Thyroid gland (tissue), 4 donors: ENCODE measurements at regions not wholly inside any gene's neighbourhood (a gene's known extent, or its start where the extent isn't known, plus 50 kb on each side); places are given as distances from the start of the nearest gene placed in this dataset.

Source experiments
- DNase-seq, 2 donors: peaks; one replicate each; pipeline ENCODE4 v3.0.0-alpha.2; 2019
- H3K27ac ChIP-seq, 3 donors: fragments of 200-600 bp; sonication (generic); 1 replicate in 2 of 3; 2 replicates in 1 of 3; pipeline ENCODE4 v1.5.1; 2016 to 2019; ENCODE audit warnings: mild to moderate bottlenecking in 1 of 3, moderate library complexity in 1 of 3
- H3K27me3 ChIP-seq: fragments of 200-600 bp; sonication (generic); one replicate; pipeline ENCODE4 v1.5.1; 2019
- H3K36me3 ChIP-seq, 2 donors: fragments of 200-600 bp; sonication (generic); one replicate each; pipeline ENCODE4 v1.5.1; 2016 to 2019
- H3K4me1 ChIP-seq, 2 donors: fragments of 200-600 bp; sonication (generic); one replicate each; pipeline ENCODE4 v1.5.1; 2017 to 2019
- H3K4me3 ChIP-seq, 3 donors: fragments of 200-600 bp; sonication (generic); replicated peaks in 1 of 3; 1 replicate in 2 of 3; 2 replicates in 1 of 3; pipeline ENCODE4 v1.5.1; 2016; ENCODE audit warnings: mild to moderate bottlenecking in 1 of 3
- H3K9me3 ChIP-seq: fragments of 200-600 bp; sonication (generic); one replicate; pipeline ENCODE4 v1.5.1; 2017
- POLR2A ChIP-seq, 2 donors: fragments of 450-650 bp; IDR thresholded peaks; one replicate each; pipeline ENCODE4 v1.6.1; 2017; ENCODE audit warnings: antibody characterized with exemption in 2 of 2, mild to moderate bottlenecking in 2 of 2, moderate library complexity in 1 of 2
- WGBS, 2 donors: methylation state at CpG; one replicate each; pipeline ENCODE4 v1.1.5; 2017; 5-methylcytosine and 5-hydroxymethylcytosine counted together
- intact Hi-C: fragments of 100-400 bp; cut with DNase I; formaldehyde crosslinking; loops from one replicate; pipeline ENCODE4 v1.15.1; 2023
- TF ChIP-seq, protein P1 (sequence below), 6 experiments: fragments of 200-600 bp in 3 of 6; fragments of 450-650 bp in 3 of 6; sonication (generic) in 3 of 6; IDR thresholded peaks; one replicate each; pipeline ENCODE4 v1.5.1; 2016 to 2019; ENCODE audit warnings: antibody characterized with exemption in 6 of 6, mild to moderate bottlenecking in 2 of 6, inconsistent platforms in 1 of 6, moderate library complexity in 1 of 6

GRCh38 chr19:28285078-28285477 is 927.9 kb downstream of the UQCRFS1 start:
- H3K27me3 ChIP-seq, result no peaks in the 10 kb centered on the region
- H3K36me3 ChIP-seq, result no peaks in the 10 kb centered on the region
- H3K27ac ChIP-seq, result no peak overlapping the region
- no peak overlapping the region for H3K4me3 ChIP-seq
- intact Hi-C loops, result no loop called here
- no peak for DNase-seq
- TF ChIP-seq POLR2A (IDR thresholded peaks at IDR 0.05), result no peak
- TF ChIP-seq, protein P1, sequence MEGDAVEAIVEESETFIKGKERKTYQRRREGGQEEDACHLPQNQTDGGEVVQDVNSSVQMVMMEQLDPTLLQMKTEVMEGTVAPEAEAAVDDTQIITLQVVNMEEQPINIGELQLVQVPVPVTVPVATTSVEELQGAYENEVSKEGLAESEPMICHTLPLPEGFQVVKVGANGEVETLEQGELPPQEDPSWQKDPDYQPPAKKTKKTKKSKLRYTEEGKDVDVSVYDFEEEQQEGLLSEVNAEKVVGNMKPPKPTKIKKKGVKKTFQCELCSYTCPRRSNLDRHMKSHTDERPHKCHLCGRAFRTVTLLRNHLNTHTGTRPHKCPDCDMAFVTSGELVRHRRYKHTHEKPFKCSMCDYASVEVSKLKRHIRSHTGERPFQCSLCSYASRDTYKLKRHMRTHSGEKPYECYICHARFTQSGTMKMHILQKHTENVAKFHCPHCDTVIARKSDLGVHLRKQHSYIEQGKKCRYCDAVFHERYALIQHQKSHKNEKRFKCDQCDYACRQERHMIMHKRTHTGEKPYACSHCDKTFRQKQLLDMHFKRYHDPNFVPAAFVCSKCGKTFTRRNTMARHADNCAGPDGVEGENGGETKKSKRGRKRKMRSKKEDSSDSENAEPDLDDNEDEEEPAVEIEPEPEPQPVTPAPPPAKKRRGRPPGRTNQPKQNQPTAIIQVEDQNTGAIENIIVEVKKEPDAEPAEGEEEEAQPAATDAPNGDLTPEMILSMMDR (IDR thresholded peaks at IDR 0.05), result no peak
- no peaks in the 10 kb centered on the region for H3K9me3 ChIP-seq
- H3K4me1 ChIP-seq, result no peaks in the 10 kb centered on the region

DNA sequence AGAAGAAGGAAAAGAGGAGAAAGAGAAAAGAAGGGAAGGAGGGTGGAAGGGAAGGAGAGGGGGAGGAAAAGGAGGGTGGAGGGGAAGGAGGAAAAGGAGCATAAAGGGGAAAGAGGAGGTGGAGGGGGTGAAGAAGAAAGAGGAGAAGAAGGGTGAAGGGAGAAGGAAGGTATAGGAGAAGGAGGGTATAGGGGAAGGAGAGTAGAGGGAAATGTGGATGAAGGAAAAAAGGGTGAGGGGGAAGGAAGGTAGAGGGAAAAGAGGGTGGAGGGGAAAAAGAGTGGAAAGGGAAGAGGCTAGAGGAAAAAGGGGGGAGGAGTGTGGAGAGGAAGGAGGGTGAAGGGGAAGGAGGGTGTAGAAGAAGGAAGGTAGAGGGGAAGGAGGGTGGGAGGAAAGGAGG is 928.6 kb downstream of the UQCRFS1 start:
- Histone ChIP-seq H3K27me3 (no peaks in the 10 kb centered on the region), H3K36me3 (no peaks in the 10 kb centered on the region), H3K9me3 (no peaks in the 10 kb centered on the region), H3K4me1 (no peaks in the 10 kb centered on the region), H3K4me3 (no peak overlapping the region), H3K27ac (no peak overlapping the region)
- intact Hi-C loops, result no loop called here
- TF ChIP-seq POLR2A (IDR thresholded peaks at IDR 0.05), result no peak
- TF ChIP-seq, protein P1 (IDR thresholded peaks at IDR 0.05), result no peak
- DNase-seq, result no peak

DNA sequence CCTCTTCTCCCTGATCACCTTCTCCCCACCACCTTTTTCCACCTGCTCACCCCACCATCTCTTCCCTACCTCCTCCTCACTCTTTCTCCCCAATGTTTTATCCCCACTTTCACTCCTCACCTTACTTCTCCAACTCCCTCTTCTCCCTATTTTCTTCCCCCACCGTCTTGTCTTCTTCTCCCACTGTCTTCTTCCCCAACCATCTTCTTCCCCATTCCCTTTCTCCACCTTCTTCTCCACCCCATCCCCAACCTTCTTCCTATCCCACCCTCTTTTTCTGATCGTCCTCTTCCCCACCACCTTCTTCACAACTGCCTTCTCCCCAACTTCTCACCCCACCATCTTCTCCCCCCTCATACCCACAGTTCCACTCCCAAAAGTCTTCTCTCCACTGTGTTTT is 929.4 kb downstream of the UQCRFS1 start:
- H3K9me3 ChIP-seq, result no peaks in the 10 kb centered on the region
- no peak overlapping the region for H3K4me3 ChIP-seq
- H3K4me1 ChIP-seq, result no peaks in the 10 kb centered on the region
- intact Hi-C loops, result no loop called here
- no peak overlapping the region for H3K27ac ChIP-seq
- WGBS, 2 donors, result 76 to 83% methylated on average over 2 of the region's 2 CpGs
- H3K36me3 ChIP-seq, result no peaks in the 10 kb centered on the region
- TF ChIP-seq, protein P1 (IDR thresholded peaks at IDR 0.05), result no peak
- TF ChIP-seq POLR2A (IDR thresholded peaks at IDR 0.05), result no peak
- no peak for DNase-seq
- no peaks in the 10 kb centered on the region for H3K27me3 ChIP-seq

DNA sequence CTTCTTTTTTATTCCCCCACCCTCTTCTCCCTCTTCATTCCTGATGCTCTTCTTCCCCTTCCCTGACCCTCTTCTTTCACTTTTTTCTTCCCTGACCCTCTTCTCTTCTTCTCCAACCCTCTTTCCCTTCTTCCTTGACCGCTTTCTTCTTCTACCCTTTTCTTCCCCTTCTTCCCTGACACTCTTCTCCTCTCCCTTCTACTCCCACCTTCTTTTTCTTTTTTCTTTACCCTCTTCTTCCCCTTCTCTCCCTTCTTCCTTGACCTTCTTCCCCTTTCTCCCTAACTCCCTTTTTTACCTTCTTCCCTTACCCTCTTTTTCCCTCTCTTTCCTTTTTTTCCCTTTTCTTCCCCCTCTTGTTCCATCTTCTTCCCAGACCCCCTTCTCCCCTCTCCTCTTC is 931.3 kb downstream of the UQCRFS1 start:
- H3K4me3 ChIP-seq, result no peak overlapping the region
- DNase-seq, result no peak
- H3K27ac ChIP-seq, result no peak overlapping the region
- 94 to 98% methylated on average over 1 of the region's 1 CpG for WGBS, 2 donors
- TF ChIP-seq POLR2A (IDR thresholded peaks at IDR 0.05), result no peak
- TF ChIP-seq, protein P1 (IDR thresholded peaks at IDR 0.05), result no peak
- intact Hi-C loops, result no loop called here
- H3K9me3 ChIP-seq, result no peaks in the 10 kb centered on the region
- no peaks in the 10 kb centered on the region for H3K27me3 ChIP-seq
- no peaks in the 10 kb centered on the region for H3K36me3 ChIP-seq
- no peaks in the 10 kb centered on the region for H3K4me1 ChIP-seq

DNA sequence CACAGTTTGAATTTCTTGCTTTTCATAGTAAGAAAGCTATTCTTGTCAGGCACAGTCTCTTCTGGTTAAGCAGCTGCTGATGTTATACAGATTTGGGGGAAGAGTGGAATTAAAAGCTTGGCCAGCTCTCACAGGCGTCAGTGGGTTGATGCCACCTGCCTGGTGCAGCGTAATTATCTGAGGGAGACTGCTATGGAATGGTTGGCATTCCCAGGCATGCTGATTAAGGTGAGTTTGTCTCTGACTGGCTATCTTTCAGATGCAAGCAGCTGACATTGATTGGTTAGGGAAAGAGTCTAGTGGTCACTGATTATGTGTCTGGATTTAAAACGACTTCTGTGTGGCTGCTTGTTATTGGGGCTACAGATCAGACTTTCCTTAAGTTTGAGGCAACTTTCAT is 948.4 kb downstream of the UQCRFS1 start:
- no peaks in the 10 kb centered on the region for H3K27me3 ChIP-seq
- TF ChIP-seq, protein P1 (IDR thresholded peaks at IDR 0.05), result no peak
- no peak for TF ChIP-seq POLR2A (IDR thresholded peaks at IDR 0.05)
- H3K9me3 ChIP-seq, result no peaks in the 10 kb centered on the region
- no peaks in the 10 kb centered on the region for H3K4me1 ChIP-seq
- 56 to 78% methylated on average over 3 of the region's 3 CpGs for WGBS, 2 donors
- no peak overlapping the region for H3K4me3 ChIP-seq
- no peaks in the 10 kb centered on the region for H3K36me3 ChIP-seq
- intact Hi-C loops, result no loop called here
- no peak for DNase-seq
- H3K27ac ChIP-seq, result no peak overlapping the region
